ENCODE measurements at regions not wholly inside any gene's neighbourhood (a gene's known extent, or its start where the extent isn't known, plus 50 kb on each side); places are given as distances from the start of the nearest gene placed in this dataset.

DNA sequence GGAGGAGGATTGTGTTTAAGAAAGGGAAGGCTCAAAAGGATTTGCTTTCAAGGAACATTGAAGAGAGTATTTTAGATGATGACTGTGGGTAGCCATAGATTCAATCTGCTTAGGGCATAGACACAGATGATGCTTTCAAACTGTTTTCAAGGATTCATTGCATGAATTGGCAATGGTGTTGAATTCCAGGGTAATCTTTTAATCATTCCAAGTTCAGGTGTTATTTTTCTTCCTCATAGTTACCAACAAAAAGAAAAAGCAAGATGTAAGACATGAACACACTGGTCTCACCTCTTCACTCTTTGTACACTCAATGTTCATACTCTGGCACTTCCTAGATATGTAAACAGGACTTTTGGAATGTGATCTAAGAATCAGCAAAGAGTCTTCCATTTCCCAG is 167.0 kb upstream of the RHOBTB1 start:
- intact Hi-C loops (cut with micrococcal nuclease; ENCODE audit: unreplicated experiment), result no loop called here
- no peak overlapping the region for H3K27ac ChIP-seq (ENCODE audit: low read depth, low read length, poor library complexity, severe bottlenecking)
- no peak overlapping the region for H3K4me2 ChIP-seq (ENCODE audit: low read length)
- H3K4me1 ChIP-seq (ENCODE audit: insufficient read depth, low read length, poor library complexity, severe bottlenecking), result no peaks in the 10 kb centered on the region
- no peaks in the 10 kb centered on the region for H3K9me2 ChIP-seq (ENCODE audit: insufficient read depth, low read length)
- no peak for DNase-seq (ENCODE audit: low spot score)
- H3K9me3 ChIP-seq (ENCODE audit: low read length), result no peaks in the 10 kb centered on the region
- H3K4me3 ChIP-seq (ENCODE audit: low read depth, low read length, poor library complexity, severe bottlenecking), result no peak overlapping the region
- H4K20me1 ChIP-seq (ENCODE audit: insufficient read depth, low read length), result no peaks in the 10 kb centered on the region
- CTCF ChIA-PET (ENCODE audit: unreplicated experiment), result no interaction called here
- POLR2A ChIA-PET, result no interaction called here
- no peak overlapping the region for H2AFZ ChIP-seq (ENCODE audit: low read length)
- BruUV-seq (replicated peaks), result no TSS peak
- H3K36me3 ChIP-seq (ENCODE audit: insufficient read depth, low read length), result no peaks in the 10 kb centered on the region
- no peak for TF ChIP-seq EZH2phosphoT487 (IDR thresholded peaks at IDR 0.05; ENCODE audit: borderline replicate concordance, low read depth, low read length)
- TF ChIP-seq, protein P1, sequence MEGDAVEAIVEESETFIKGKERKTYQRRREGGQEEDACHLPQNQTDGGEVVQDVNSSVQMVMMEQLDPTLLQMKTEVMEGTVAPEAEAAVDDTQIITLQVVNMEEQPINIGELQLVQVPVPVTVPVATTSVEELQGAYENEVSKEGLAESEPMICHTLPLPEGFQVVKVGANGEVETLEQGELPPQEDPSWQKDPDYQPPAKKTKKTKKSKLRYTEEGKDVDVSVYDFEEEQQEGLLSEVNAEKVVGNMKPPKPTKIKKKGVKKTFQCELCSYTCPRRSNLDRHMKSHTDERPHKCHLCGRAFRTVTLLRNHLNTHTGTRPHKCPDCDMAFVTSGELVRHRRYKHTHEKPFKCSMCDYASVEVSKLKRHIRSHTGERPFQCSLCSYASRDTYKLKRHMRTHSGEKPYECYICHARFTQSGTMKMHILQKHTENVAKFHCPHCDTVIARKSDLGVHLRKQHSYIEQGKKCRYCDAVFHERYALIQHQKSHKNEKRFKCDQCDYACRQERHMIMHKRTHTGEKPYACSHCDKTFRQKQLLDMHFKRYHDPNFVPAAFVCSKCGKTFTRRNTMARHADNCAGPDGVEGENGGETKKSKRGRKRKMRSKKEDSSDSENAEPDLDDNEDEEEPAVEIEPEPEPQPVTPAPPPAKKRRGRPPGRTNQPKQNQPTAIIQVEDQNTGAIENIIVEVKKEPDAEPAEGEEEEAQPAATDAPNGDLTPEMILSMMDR (conservative IDR thresholded peaks at IDR 0.05; ENCODE audit: low read length), result no peak
- H3K79me2 ChIP-seq (ENCODE audit: insufficient read depth, low read depth, low read length), result no peaks in the 10 kb centered on the region

DNA sequence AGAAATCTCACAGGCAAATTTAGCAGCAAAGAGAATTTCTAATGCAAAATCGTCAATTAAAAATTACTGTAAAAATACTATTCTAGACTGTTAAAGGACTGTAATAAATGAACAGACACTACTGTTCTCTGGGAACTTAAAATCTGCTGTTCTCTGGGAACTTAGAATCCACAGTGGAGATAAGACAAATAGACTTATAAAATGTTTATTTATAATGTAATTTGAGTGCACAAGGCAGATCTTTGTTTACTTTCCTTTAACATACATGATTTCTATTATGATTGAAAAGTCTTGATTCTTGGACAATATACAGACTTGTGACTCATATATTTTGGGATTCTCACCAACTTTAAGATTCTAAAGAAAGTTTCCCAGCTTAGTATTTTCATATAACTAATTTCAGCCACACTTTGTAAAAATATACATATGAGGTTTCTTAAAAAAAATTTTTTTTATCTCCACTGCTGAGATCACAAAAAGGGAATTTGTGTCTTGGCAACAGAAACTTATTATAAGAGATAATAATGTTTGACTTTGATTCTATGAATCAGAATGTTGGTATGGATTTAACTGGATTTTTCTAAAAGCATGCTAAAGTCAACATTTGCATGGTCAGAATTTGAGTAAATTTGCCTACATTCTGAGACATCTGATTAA is 166.3 kb upstream of the RHOBTB1 start:
- no peaks in the 10 kb centered on the region for H3K79me2 ChIP-seq (ENCODE audit: insufficient read depth, low read depth, low read length)
- H3K4me2 ChIP-seq (ENCODE audit: low read length), result no peak overlapping the region
- intact Hi-C loops (cut with micrococcal nuclease; ENCODE audit: unreplicated experiment), result no loop called here
- TF ChIP-seq, protein P1 (conservative IDR thresholded peaks at IDR 0.05; ENCODE audit: low read length), result no peak
- TF ChIP-seq EZH2phosphoT487 (IDR thresholded peaks at IDR 0.05; ENCODE audit: borderline replicate concordance, low read depth, low read length), result no peak
- H3K4me1 ChIP-seq (ENCODE audit: insufficient read depth, low read length, poor library complexity, severe bottlenecking), result no peaks in the 10 kb centered on the region
- CTCF ChIA-PET (ENCODE audit: unreplicated experiment), result no interaction called here
- H3K4me3 ChIP-seq (ENCODE audit: low read depth, low read length, poor library complexity, severe bottlenecking), result no peak overlapping the region
- no peaks in the 10 kb centered on the region for H4K20me1 ChIP-seq (ENCODE audit: insufficient read depth, low read length)
- POLR2A ChIA-PET, result no interaction called here
- H3K36me3 ChIP-seq (ENCODE audit: insufficient read depth, low read length), result no peaks in the 10 kb centered on the region
- no peaks in the 10 kb centered on the region for H3K9me2 ChIP-seq (ENCODE audit: insufficient read depth, low read length)
- no peak overlapping the region for H3K27ac ChIP-seq (ENCODE audit: low read depth, low read length, poor library complexity, severe bottlenecking)
- no peaks in the 10 kb centered on the region for H3K9me3 ChIP-seq (ENCODE audit: low read length)
- DNase-seq (ENCODE audit: low spot score), result no peak
- no TSS peak for BruUV-seq (replicated peaks)
- no peak overlapping the region for H2AFZ ChIP-seq (ENCODE audit: low read length)

DNA sequence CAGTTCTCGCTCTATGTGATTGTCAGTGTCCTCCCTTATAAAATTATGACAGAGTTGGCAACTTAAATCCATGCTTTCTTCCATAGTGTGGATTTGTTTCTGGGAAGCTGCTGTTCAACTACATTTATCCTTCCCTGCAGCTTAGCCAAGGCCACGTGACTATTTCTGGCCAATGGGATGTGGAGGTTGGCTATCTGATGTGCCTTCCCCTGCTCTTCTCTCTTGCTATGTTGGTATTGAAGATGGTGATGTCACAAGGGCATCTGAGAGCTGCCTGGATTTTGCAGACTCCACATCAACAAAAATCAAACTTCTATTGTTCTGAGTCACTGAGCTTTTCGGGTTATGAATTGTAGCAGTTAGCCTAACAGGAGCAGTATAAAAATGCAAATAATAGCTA is 164.9 kb upstream of the RHOBTB1 start:
- ChIA-PET CTCF (ENCODE audit: unreplicated experiment) (no interaction called here), POLR2A (no interaction called here)
- no peak overlapping the region for H3K4me3 ChIP-seq (ENCODE audit: low read depth, low read length, poor library complexity, severe bottlenecking)
- no peaks in the 10 kb centered on the region for H3K4me1 ChIP-seq (ENCODE audit: insufficient read depth, low read length, poor library complexity, severe bottlenecking)
- H3K9me2 ChIP-seq (ENCODE audit: insufficient read depth, low read length), result no peaks in the 10 kb centered on the region
- no peak overlapping the region for H3K4me2 ChIP-seq (ENCODE audit: low read length)
- no peaks in the 10 kb centered on the region for H4K20me1 ChIP-seq (ENCODE audit: insufficient read depth, low read length)
- no peak overlapping the region for H2AFZ ChIP-seq (ENCODE audit: low read length)
- H3K9me3 ChIP-seq (ENCODE audit: low read length), result no peaks in the 10 kb centered on the region
- BruUV-seq (replicated peaks), result no TSS peak
- DNase-seq (ENCODE audit: low spot score), result no peak
- no peaks in the 10 kb centered on the region for H3K79me2 ChIP-seq (ENCODE audit: insufficient read depth, low read depth, low read length)
- no peaks in the 10 kb centered on the region for H3K36me3 ChIP-seq (ENCODE audit: insufficient read depth, low read length)
- TF ChIP-seq, protein P1 (conservative IDR thresholded peaks at IDR 0.05; ENCODE audit: low read length), result no peak
- TF ChIP-seq EZH2phosphoT487 (IDR thresholded peaks at IDR 0.05; ENCODE audit: borderline replicate concordance, low read depth, low read length), result no peak
- intact Hi-C loops (cut with micrococcal nuclease; ENCODE audit: unreplicated experiment), result no loop called here
- no peak overlapping the region for H3K27ac ChIP-seq (ENCODE audit: low read depth, low read length, poor library complexity, severe bottlenecking)

Data from OCI-LY7 (cell line).